ENCODE measurements at regions not wholly inside any gene's neighbourhood (a gene's known extent, or its start where the extent isn't known, plus 50 kb on each side); places are given as distances from the start of the nearest gene placed in this dataset.
A peak's percentile ranks its signal among the peaks of the same experiment; 100 is the strongest.

- intact Hi-C loops (cut with micrococcal nuclease), result no loop called here
- H3K4me1 ChIP-seq (ENCODE audit: control insufficient read depth in 2 of 2, insufficient read depth in 2 of 2, low read length in 2 of 2), result no peaks in the 10 kb centered on the region
- no peaks in the 10 kb centered on the region for H3K9me3 ChIP-seq (ENCODE audit: control insufficient read depth in 2 of 3, low read length in 3 of 3)
- Mint-ChIP-seq H3K27ac (peak overlapping the region in 1 of 9 donors; percentile 51), H3K9me3 (peaks cover 0 to 8% (median 0%) of the 10 kb centered on the region in 11 donors), H3K4me3 (no peak overlapping the region), H3K27me3 (peaks cover 0 to 4% (median 0%) of the 10 kb centered on the region in 5 donors), H3K4me1 (peaks cover 0 to 1% (median 0%) of the 10 kb centered on the region in 7 donors), H3K36me3 (no peaks in the 10 kb centered on the region)
- H3K4me3 ChIP-seq (ENCODE audit: low read length), result no peak overlapping the region
- no peak overlapping the region for H3K27ac ChIP-seq (ENCODE audit: low read depth, low read length)
- no peaks in the 10 kb centered on the region for H3K36me3 ChIP-seq (ENCODE audit: control insufficient read depth in 2 of 3, insufficient read depth in 3 of 3, low read length in 3 of 3)
- no peak for ATAC-seq
- POLR2A ChIA-PET, result no interaction called here
- CTCF ChIA-PET, result no interaction called here
- DNase-seq, result no peak
- no peaks in the 10 kb centered on the region for H3K27me3 ChIP-seq (ENCODE audit: control insufficient read depth in 2 of 2, insufficient read depth in 2 of 2, low read length in 2 of 2)
Observed at GRCh38 chr17:77748436-77748835, 210.1 kb upstream of the TNRC6C start.

- peaks cover 0 to 4% (median 0%) of the 10 kb centered on the region in 5 donors for H3K27me3 Mint-ChIP-seq
- no peak overlapping the region for H3K4me3 ChIP-seq (ENCODE audit: low read length)
- H3K36me3 Mint-ChIP-seq, result no peaks in the 10 kb centered on the region
- ATAC-seq (no peak), DNase-seq (no peak)
- H3K4me1 ChIP-seq (ENCODE audit: control insufficient read depth in 2 of 2, insufficient read depth in 2 of 2, low read length in 2 of 2), result no peaks in the 10 kb centered on the region
- ChIA-PET POLR2A (no interaction called here), CTCF (no interaction called here)
- no peak overlapping the region for H3K4me3 Mint-ChIP-seq
- H3K4me1 Mint-ChIP-seq, result peaks cover 0 to 1% (median 0%) of the 10 kb centered on the region in 7 donors
- intact Hi-C loops (cut with micrococcal nuclease), result no loop called here
- H3K9me3 ChIP-seq (ENCODE audit: control insufficient read depth in 2 of 3, low read length in 3 of 3), result no peaks in the 10 kb centered on the region
- no peaks in the 10 kb centered on the region for H3K27me3 ChIP-seq (ENCODE audit: control insufficient read depth in 2 of 2, insufficient read depth in 2 of 2, low read length in 2 of 2)
- no peaks in the 10 kb centered on the region for H3K36me3 ChIP-seq (ENCODE audit: control insufficient read depth in 2 of 3, insufficient read depth in 3 of 3, low read length in 3 of 3)
- H3K9me3 Mint-ChIP-seq, result peaks cover 0 to 8% (median 0%) of the 10 kb centered on the region in 11 donors
- no peak overlapping the region for H3K27ac ChIP-seq (ENCODE audit: low read depth, low read length)
- no peak overlapping the region for H3K27ac Mint-ChIP-seq
Observed at GRCh38 chr17:77749321-77749751, 209.2 kb upstream of the TNRC6C start.

DNA sequence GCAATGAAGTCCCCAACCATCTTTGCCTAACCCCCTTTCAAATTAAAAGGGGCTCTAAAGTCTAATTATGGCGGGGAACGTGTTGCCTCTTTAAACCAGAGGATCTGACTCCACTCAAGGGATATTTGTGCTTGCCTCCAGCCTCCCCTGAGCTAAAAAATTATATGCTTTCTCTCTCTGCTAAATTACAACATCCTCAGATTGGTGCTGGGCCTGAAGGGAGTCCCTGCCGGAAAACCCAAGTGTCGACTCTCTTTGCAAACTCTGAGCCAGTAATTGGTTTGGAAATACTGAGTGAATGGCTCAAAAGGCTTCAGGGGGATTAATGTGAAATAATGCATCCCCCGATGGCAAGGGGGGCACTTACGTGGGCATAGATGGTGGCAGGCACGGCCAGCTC, 208.5 kb upstream of the TNRC6C start:
- DNase-seq, result no peak
- intact Hi-C loops (cut with micrococcal nuclease), result no loop called here
- H3K27me3 ChIP-seq (ENCODE audit: control insufficient read depth in 2 of 2, insufficient read depth in 2 of 2, low read length in 2 of 2), result no peaks in the 10 kb centered on the region
- peaks cover 0 to 1% (median 0%) of the 10 kb centered on the region in 7 donors for H3K4me1 Mint-ChIP-seq
- ChIA-PET POLR2A (no interaction called here), CTCF (no interaction called here)
- peaks cover 0 to 4% (median 0%) of the 10 kb centered on the region in 5 donors for H3K27me3 Mint-ChIP-seq
- H3K27ac ChIP-seq (ENCODE audit: low read depth, low read length), result no peak overlapping the region
- no peak for ATAC-seq
- no peaks in the 10 kb centered on the region for H3K36me3 Mint-ChIP-seq
- peaks cover 0 to 11% (median 1%) of the 10 kb centered on the region in 11 donors for H3K9me3 Mint-ChIP-seq
- no peaks in the 10 kb centered on the region for H3K9me3 ChIP-seq (ENCODE audit: control insufficient read depth in 2 of 3, low read length in 3 of 3)
- H3K4me3 Mint-ChIP-seq, result no peak overlapping the region
- H3K27ac Mint-ChIP-seq, result peak overlapping the region in 1 of 9 donors; percentile 63
- no peaks in the 10 kb centered on the region for H3K4me1 ChIP-seq (ENCODE audit: control insufficient read depth in 2 of 2, insufficient read depth in 2 of 2, low read length in 2 of 2)
- no peaks in the 10 kb centered on the region for H3K36me3 ChIP-seq (ENCODE audit: control insufficient read depth in 2 of 3, insufficient read depth in 3 of 3, low read length in 3 of 3)
- no peak overlapping the region for H3K4me3 ChIP-seq (ENCODE audit: low read length)

- ChIA-PET CTCF (no interaction called here), POLR2A (no interaction called here)
- Mint-ChIP-seq H3K4me3 (no peak overlapping the region), H3K27me3 (peaks cover 0 to 4% (median 0%) of the 10 kb centered on the region in 5 donors), H3K9me3 (peaks cover 0 to 9% (median 0%) of the 10 kb centered on the region in 11 donors), H3K36me3 (no peaks in the 10 kb centered on the region), H3K4me1 (peaks cover 0 to 1% (median 0%) of the 10 kb centered on the region in 7 donors), H3K27ac (no peak overlapping the region)
- Histone ChIP-seq H3K9me3 (ENCODE audit: control insufficient read depth in 2 of 3, low read length in 3 of 3) (no peaks in the 10 kb centered on the region), H3K4me1 (ENCODE audit: control insufficient read depth in 2 of 2, insufficient read depth in 2 of 2, low read length in 2 of 2) (no peaks in the 10 kb centered on the region), H3K36me3 (ENCODE audit: control insufficient read depth in 2 of 3, insufficient read depth in 3 of 3, low read length in 3 of 3) (no peaks in the 10 kb centered on the region), H3K27me3 (ENCODE audit: control insufficient read depth in 2 of 2, insufficient read depth in 2 of 2, low read length in 2 of 2) (no peaks in the 10 kb centered on the region), H3K4me3 (ENCODE audit: low read length) (no peak overlapping the region), H3K27ac (ENCODE audit: low read depth, low read length) (no peak overlapping the region)
- intact Hi-C loops (cut with micrococcal nuclease), result no loop called here
- DNase-seq (no peak), ATAC-seq (no peak)
Observed at GRCh38 chr17:77750427-77751043, 208.0 kb upstream of the TNRC6C start.

GRCh38 chr17:77753246-77753645, 205.3 kb upstream of the TNRC6C start:
- no peak overlapping the region for H3K4me3 ChIP-seq (ENCODE audit: low read length)
- intact Hi-C loops (cut with micrococcal nuclease), result no loop called here
- no peak overlapping the region for H3K27ac ChIP-seq (ENCODE audit: low read depth, low read length)
- CTCF ChIA-PET, result interaction anchor here (0.5 kb wide), 1 partner anchor 1360 kb away, joined by 6 read pairs; no protein-coding TSS in a partner anchor
- no peaks in the 10 kb centered on the region for H3K9me3 ChIP-seq (ENCODE audit: control insufficient read depth in 2 of 3, low read length in 3 of 3)
- H3K4me1 ChIP-seq (ENCODE audit: control insufficient read depth in 2 of 2, insufficient read depth in 2 of 2, low read length in 2 of 2), result no peaks in the 10 kb centered on the region
- no peaks in the 10 kb centered on the region for H3K27me3 ChIP-seq (ENCODE audit: control insufficient read depth in 2 of 2, insufficient read depth in 2 of 2, low read length in 2 of 2)
- H3K4me1 Mint-ChIP-seq, result peaks cover 0 to 1% (median 0%) of the 10 kb centered on the region in 7 donors
- no peak for DNase-seq
- peaks cover 0 to 9% (median 0%) of the 10 kb centered on the region in 11 donors for H3K9me3 Mint-ChIP-seq
- no peak overlapping the region for H3K4me3 Mint-ChIP-seq
- ATAC-seq, result no peak
- no peaks in the 10 kb centered on the region for H3K36me3 Mint-ChIP-seq
- no peaks in the 10 kb centered on the region for H3K36me3 ChIP-seq (ENCODE audit: control insufficient read depth in 2 of 3, insufficient read depth in 3 of 3, low read length in 3 of 3)
- peaks cover 0 to 4% (median 0%) of the 10 kb centered on the region in 5 donors for H3K27me3 Mint-ChIP-seq
- POLR2A ChIA-PET, result no interaction called here
- H3K27ac Mint-ChIP-seq, result no peak overlapping the region

- ATAC-seq (no peak), DNase-seq (no peak)
- H3K27me3 ChIP-seq (ENCODE audit: control insufficient read depth in 2 of 2, insufficient read depth in 2 of 2, low read length in 2 of 2), result no peaks in the 10 kb centered on the region
- ChIA-PET CTCF (interaction anchor here (0.5 kb wide), 1 partner anchor 1361 kb away, joined by 6 read pairs; no protein-coding TSS in a partner anchor), POLR2A (no interaction called here)
- H3K27ac Mint-ChIP-seq, result no peak overlapping the region
- intact Hi-C loops (cut with micrococcal nuclease), result no loop called here
- H3K4me1 Mint-ChIP-seq, result peaks cover 0 to 1% (median 0%) of the 10 kb centered on the region in 7 donors
- no peak overlapping the region for H3K27ac ChIP-seq (ENCODE audit: low read depth, low read length)
- H3K4me3 Mint-ChIP-seq, result no peak overlapping the region
- no peaks in the 10 kb centered on the region for H3K4me1 ChIP-seq (ENCODE audit: control insufficient read depth in 2 of 2, insufficient read depth in 2 of 2, low read length in 2 of 2)
- no peaks in the 10 kb centered on the region for H3K36me3 ChIP-seq (ENCODE audit: control insufficient read depth in 2 of 3, insufficient read depth in 3 of 3, low read length in 3 of 3)
- peaks cover 0 to 9% (median 0%) of the 10 kb centered on the region in 11 donors for H3K9me3 Mint-ChIP-seq
- H3K9me3 ChIP-seq (ENCODE audit: control insufficient read depth in 2 of 3, low read length in 3 of 3), result no peaks in the 10 kb centered on the region
- H3K36me3 Mint-ChIP-seq, result no peaks in the 10 kb centered on the region
- H3K27me3 Mint-ChIP-seq, result peaks cover 0 to 4% (median 0%) of the 10 kb centered on the region in 5 donors
- H3K4me3 ChIP-seq (ENCODE audit: low read length), result no peak overlapping the region
Observed at GRCh38 chr17:77753691-77754245, 204.7 kb upstream of the TNRC6C start.

DNA sequence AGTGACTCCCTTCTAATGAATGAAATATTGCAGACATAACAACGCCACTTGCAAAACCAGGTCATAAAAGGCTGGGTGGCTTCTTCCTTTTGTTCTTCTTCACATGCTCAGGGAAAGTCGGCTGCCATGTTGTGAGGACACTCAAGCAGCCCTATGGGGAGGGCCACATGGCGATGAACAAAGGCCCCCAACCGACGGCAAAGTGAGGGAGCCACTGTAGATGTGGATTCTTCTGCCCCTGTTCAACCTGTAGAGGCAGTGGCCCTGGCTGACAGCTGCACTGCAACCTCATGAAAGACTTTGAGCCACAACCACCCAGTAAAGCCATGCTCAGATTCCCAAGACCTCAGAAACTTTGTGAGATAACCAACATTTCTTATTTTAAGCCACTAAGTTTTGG, 203.5 kb upstream of the TNRC6C start:
- Mint-ChIP-seq H3K27me3 (peaks cover 0 to 4% (median 0%) of the 10 kb centered on the region in 5 donors), H3K4me1 (no peaks in the 10 kb centered on the region), H3K9me3 (peaks cover 0 to 9% (median 0%) of the 10 kb centered on the region in 11 donors), H3K4me3 (no peak overlapping the region), H3K36me3 (no peaks in the 10 kb centered on the region), H3K27ac (no peak overlapping the region)
- no peak for DNase-seq
- ChIA-PET POLR2A (no interaction called here), CTCF (no interaction called here)
- Histone ChIP-seq H3K36me3 (ENCODE audit: control insufficient read depth in 2 of 3, insufficient read depth in 3 of 3, low read length in 3 of 3) (no peaks in the 10 kb centered on the region), H3K27ac (ENCODE audit: low read depth, low read length) (no peak overlapping the region), H3K9me3 (ENCODE audit: control insufficient read depth in 2 of 3, low read length in 3 of 3) (no peaks in the 10 kb centered on the region), H3K4me1 (ENCODE audit: control insufficient read depth in 2 of 2, insufficient read depth in 2 of 2, low read length in 2 of 2) (no peaks in the 10 kb centered on the region), H3K27me3 (ENCODE audit: control insufficient read depth in 2 of 2, insufficient read depth in 2 of 2, low read length in 2 of 2) (no peaks in the 10 kb centered on the region), H3K4me3 (ENCODE audit: low read length) (no peak overlapping the region)
- no peak for ATAC-seq
- intact Hi-C loops (cut with micrococcal nuclease), result no loop called here
